ENCODE measurements at regions not wholly inside any gene's neighbourhood (a gene's known extent, or its start where the extent isn't known, plus 50 kb on each side); places are given as distances from the start of the nearest gene placed in this dataset.

GRCh38 chr6:48186746-48187145 is 75.7 kb upstream of the PTCHD4 start:
- H2AFZ ChIP-seq (ENCODE audit: low read length), result no peak overlapping the region
- Mint-ChIP-seq H3K36me3 (ENCODE audit: insufficient read depth in 1 of 3, low read depth in 3 of 3) (no peaks in the 10 kb centered on the region), H3K27ac (no peak overlapping the region), H3K9me3 (no peaks in the 10 kb centered on the region), H3K4me3 (no peak overlapping the region), H3K27me3 (ENCODE audit: low read depth) (no peaks in the 10 kb centered on the region), H3K4me1 (peaks cover 4 to 10% of the 10 kb centered on the region in 2 experiments; a peak in 3 of 4 replicates)
- H2BK5ac ChIP-seq (ENCODE audit: insufficient read length, low read length), result no peak overlapping the region
- H3K4me1 ChIP-seq (ENCODE audit: insufficient read depth, low read length), result no peaks in the 10 kb centered on the region
- no peaks in the 10 kb centered on the region for H3K23me2 ChIP-seq (ENCODE audit: insufficient read length, low read depth, low read length, poor library complexity, severe bottlenecking)
- H3K23ac ChIP-seq (ENCODE audit: insufficient read length, low read depth, low read length), result no peak overlapping the region
- H4K5ac ChIP-seq (ENCODE audit: insufficient read length, low read depth, low read length), result no peak overlapping the region
- H2BK20ac ChIP-seq (ENCODE audit: low read depth, low read length, poor library complexity, severe bottlenecking), result no peak overlapping the region
- no peak overlapping the region for H3K14ac ChIP-seq (ENCODE audit: insufficient read depth, low read length)
- H3T11ph ChIP-seq (ENCODE audit: low read length), result no peak overlapping the region
- peak; percentile 52 for DNase-seq
- H3K4ac ChIP-seq (ENCODE audit: low read depth, low read length), result no peak overlapping the region
- H3K27ac ChIP-seq (ENCODE audit: insufficient read length, low read depth, low read length), result no peak overlapping the region
- no peaks in the 10 kb centered on the region for H3K27me3 ChIP-seq (ENCODE audit: insufficient read depth, low read length)
- H2BK12ac ChIP-seq (ENCODE audit: insufficient read length, low read depth, low read length), result no peak overlapping the region
- TF ChIP-seq CTCF (conservative IDR thresholded peaks at IDR 0.05), result no peak
- H3K79me2 ChIP-seq (ENCODE audit: insufficient read depth, low read length), result no peaks in the 10 kb centered on the region
- no peaks in the 10 kb centered on the region for H3K9me3 ChIP-seq (ENCODE audit: control insufficient read depth, low read depth, low read length)
- no peak overlapping the region for H3K4me2 ChIP-seq (ENCODE audit: insufficient read depth, insufficient read length, low read length)
- no peak overlapping the region for H4K8ac ChIP-seq (replicated peaks; ENCODE audit: insufficient read length, low read depth, low read length)
- H3K79me1 ChIP-seq (ENCODE audit: insufficient read depth, low read depth, low read length, poor library complexity, severe bottlenecking), result no peaks in the 10 kb centered on the region
- no peak overlapping the region for H3K9ac ChIP-seq (ENCODE audit: extremely low read depth, insufficient read length, low read length)
- no CpG with 5 or more reads among the region's 1 CpG for WGBS (ENCODE audit: extremely low coverage, insufficient read length, low lambda C conversion rate)
- no peak overlapping the region for H2BK120ac ChIP-seq (ENCODE audit: low read depth, low read length, poor library complexity, severe bottlenecking)
- H4K91ac ChIP-seq (ENCODE audit: insufficient read length, low read depth, low read length), result no peak overlapping the region
- H3K18ac ChIP-seq (ENCODE audit: insufficient read length, low read depth, low read length), result no peak overlapping the region
- no peaks in the 10 kb centered on the region for H4K20me1 ChIP-seq (ENCODE audit: control insufficient read depth, insufficient read depth, insufficient read length)
- no peak overlapping the region for H2AK5ac ChIP-seq (ENCODE audit: insufficient read length, low read length)
- no peak overlapping the region for H3K56ac ChIP-seq (ENCODE audit: insufficient read length, low read depth, low read length)
- no peak overlapping the region for H2BK15ac ChIP-seq (ENCODE audit: low read depth, low read length)

Data from H9 (cell line).